ENCODE measurements at regions not wholly inside any gene's neighbourhood (a gene's known extent, or its start where the extent isn't known, plus 50 kb on each side); places are given as distances from the start of the nearest gene placed in this dataset.

DNA sequence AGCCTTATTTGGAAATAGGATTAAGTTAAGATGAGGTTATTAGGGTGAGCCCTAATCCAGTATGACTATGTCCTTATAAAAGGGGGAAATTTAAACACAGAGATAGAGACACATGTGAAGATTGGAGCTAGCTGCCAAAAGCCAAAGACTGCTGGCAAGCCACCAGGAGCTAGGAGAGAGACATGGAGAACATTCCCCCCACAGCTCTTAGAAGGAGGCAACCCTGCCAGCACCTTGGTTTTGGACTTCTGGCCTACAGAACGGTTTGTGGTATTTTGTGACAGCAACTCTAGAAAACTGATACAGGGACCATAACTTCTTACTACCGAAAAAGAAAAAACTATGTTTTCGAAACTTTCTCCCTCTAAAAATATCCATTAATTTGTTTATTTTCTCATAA is 245.3 kb upstream of the RARB start:
- in situ Hi-C loops (cut with MboI; ENCODE audit: low sequenced_read_pairs) (no loop called here), intact Hi-C loops (cut with micrococcal nuclease) (no loop called here), dilution Hi-C loops (cut with HindIII; ENCODE audit: low sequenced_read_pairs, unreplicated experiment) (no loop called here)
- no peak overlapping the region for H2AK9ac ChIP-seq (replicated peaks; ENCODE audit: low read depth, low read length, poor library complexity)
- CTCF ChIA-PET = no interaction called here
- no peak overlapping the region for H3K14ac ChIP-seq (replicated peaks; ENCODE audit: low read depth, low read length)
- no peaks in the 10 kb centered on the region for H3K79me1 ChIP-seq (ENCODE audit: low read depth in 1 of 2, low read length in 2 of 2)
- no peak overlapping the region for H2BK5ac ChIP-seq (ENCODE audit: low read depth, low read length, poor library complexity, severe bottlenecking)
- H2BK15ac ChIP-seq (ENCODE audit: low read depth, low read length) = no peak overlapping the region
- no peak overlapping the region for H2BK120ac ChIP-seq (ENCODE audit: low read depth, low read length)
- POLR2A ChIA-PET (ENCODE audit: unreplicated experiment) = no interaction called here
- no peak overlapping the region for H3K4ac ChIP-seq (ENCODE audit: low read depth, low read length)
- no peak for TF ChIP-seq RFX5 (IDR thresholded peaks at IDR 0.05; ENCODE audit: low read depth, low read length)
- TF ChIP-seq CHD1 (IDR thresholded peaks at IDR 0.05; ENCODE audit: low read depth, low read length) = no peak
- no peak for TF ChIP-seq MAZ (IDR thresholded peaks at IDR 0.05; ENCODE audit: borderline replicate concordance, low read depth, low read length)
- no peak for TF ChIP-seq MAFK (IDR thresholded peaks at IDR 0.05; ENCODE audit: low read depth, low read length)
- TF ChIP-seq POLR2A (IDR thresholded peaks at IDR 0.05; ENCODE audit: low read depth, low read length) = no peak
- TF ChIP-seq, protein P1, sequence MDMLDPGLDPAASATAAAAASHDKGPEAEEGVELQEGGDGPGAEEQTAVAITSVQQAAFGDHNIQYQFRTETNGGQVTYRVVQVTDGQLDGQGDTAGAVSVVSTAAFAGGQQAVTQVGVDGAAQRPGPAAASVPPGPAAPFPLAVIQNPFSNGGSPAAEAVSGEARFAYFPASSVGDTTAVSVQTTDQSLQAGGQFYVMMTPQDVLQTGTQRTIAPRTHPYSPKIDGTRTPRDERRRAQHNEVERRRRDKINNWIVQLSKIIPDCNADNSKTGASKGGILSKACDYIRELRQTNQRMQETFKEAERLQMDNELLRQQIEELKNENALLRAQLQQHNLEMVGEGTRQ (IDR thresholded peaks at IDR 0.05; ENCODE audit: low read depth, low read length) = no peak
- no peak for TF ChIP-seq FOS (IDR thresholded peaks at IDR 0.05; ENCODE audit: low read depth, low read length)
- no peak for TF ChIP-seq RAD21 (IDR thresholded peaks at IDR 0.05; ENCODE audit: low read length)
- no peak for TF ChIP-seq CEBPB (IDR thresholded peaks at IDR 0.05; ENCODE audit: low read depth, low read length)
- TF ChIP-seq SMC3 (IDR thresholded peaks at IDR 0.05; ENCODE audit: low read depth, low read length) = no peak
- TF ChIP-seq MXI1 (IDR thresholded peaks at IDR 0.05; ENCODE audit: borderline replicate concordance, low read depth, low read length) = no peak
- TF ChIP-seq NFE2L2 (IDR thresholded peaks at IDR 0.05; ENCODE audit: low read depth, low read length) = no peak
- TF ChIP-seq, protein P2, sequence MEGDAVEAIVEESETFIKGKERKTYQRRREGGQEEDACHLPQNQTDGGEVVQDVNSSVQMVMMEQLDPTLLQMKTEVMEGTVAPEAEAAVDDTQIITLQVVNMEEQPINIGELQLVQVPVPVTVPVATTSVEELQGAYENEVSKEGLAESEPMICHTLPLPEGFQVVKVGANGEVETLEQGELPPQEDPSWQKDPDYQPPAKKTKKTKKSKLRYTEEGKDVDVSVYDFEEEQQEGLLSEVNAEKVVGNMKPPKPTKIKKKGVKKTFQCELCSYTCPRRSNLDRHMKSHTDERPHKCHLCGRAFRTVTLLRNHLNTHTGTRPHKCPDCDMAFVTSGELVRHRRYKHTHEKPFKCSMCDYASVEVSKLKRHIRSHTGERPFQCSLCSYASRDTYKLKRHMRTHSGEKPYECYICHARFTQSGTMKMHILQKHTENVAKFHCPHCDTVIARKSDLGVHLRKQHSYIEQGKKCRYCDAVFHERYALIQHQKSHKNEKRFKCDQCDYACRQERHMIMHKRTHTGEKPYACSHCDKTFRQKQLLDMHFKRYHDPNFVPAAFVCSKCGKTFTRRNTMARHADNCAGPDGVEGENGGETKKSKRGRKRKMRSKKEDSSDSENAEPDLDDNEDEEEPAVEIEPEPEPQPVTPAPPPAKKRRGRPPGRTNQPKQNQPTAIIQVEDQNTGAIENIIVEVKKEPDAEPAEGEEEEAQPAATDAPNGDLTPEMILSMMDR (conservative IDR thresholded peaks at IDR 0.05; ENCODE audit: low read depth, low read length) = no peak
- no peak for TF ChIP-seq BHLHE40 (IDR thresholded peaks at IDR 0.05; ENCODE audit: low read depth, low read length)
- no peak for TF ChIP-seq RCOR1 (IDR thresholded peaks at IDR 0.05; ENCODE audit: insufficient replicate concordance, low read length)
- TF ChIP-seq, protein P3, sequence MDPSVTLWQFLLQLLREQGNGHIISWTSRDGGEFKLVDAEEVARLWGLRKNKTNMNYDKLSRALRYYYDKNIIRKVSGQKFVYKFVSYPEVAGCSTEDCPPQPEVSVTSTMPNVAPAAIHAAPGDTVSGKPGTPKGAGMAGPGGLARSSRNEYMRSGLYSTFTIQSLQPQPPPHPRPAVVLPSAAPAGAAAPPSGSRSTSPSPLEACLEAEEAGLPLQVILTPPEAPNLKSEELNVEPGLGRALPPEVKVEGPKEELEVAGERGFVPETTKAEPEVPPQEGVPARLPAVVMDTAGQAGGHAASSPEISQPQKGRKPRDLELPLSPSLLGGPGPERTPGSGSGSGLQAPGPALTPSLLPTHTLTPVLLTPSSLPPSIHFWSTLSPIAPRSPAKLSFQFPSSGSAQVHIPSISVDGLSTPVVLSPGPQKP (IDR thresholded peaks at IDR 0.05; ENCODE audit: borderline replicate concordance, low read depth, low read length) = no peak
- no peak overlapping the region for H3K4me3 ChIP-seq (ENCODE audit: insufficient read depth, low read depth, low read length)
- no peak overlapping the region for H4K8ac ChIP-seq (ENCODE audit: low read depth in 2 of 2, low read length in 2 of 2)
- no peak overlapping the region for H3K23ac ChIP-seq (ENCODE audit: low read depth, low read length)
- H3K4me2 ChIP-seq (ENCODE audit: low read depth, low read length) = no peak overlapping the region
- no peaks in the 10 kb centered on the region for H3K9me1 ChIP-seq (ENCODE audit: insufficient read depth, low read length)
- BruUV-seq (replicated peaks) = no TSS peak
- no peak overlapping the region for H2BK20ac ChIP-seq (ENCODE audit: low read depth, low read length)
- H3K4me1 ChIP-seq (ENCODE audit: control insufficient read depth, insufficient read depth, low read length) = no peaks in the 10 kb centered on the region
- H3K9me3 ChIP-seq (ENCODE audit: control insufficient read depth, insufficient read depth, low read length) = no peaks in the 10 kb centered on the region; the same call in 1 of the 2 replicates
- H3K27me3 ChIP-seq (ENCODE audit: control insufficient read depth, insufficient read depth, low read length) = no peaks in the 10 kb centered on the region
- no peak overlapping the region for H3K56ac ChIP-seq (ENCODE audit: extremely low read depth, insufficient read depth, low read length)
- WGBS, 2 experiments (ENCODE audit: extremely low coverage in 2 of 2, insufficient read length in 1 of 2) = no CpG with 5 or more reads among the region's 3 CpGs
- H4K20me1 ChIP-seq (ENCODE audit: insufficient read depth, low read length) = no peaks in the 10 kb centered on the region
- no peak overlapping the region for H3K9ac ChIP-seq (ENCODE audit: low read depth, low read length)
- no peak for DNase-seq
- no peak overlapping the region for H4K5ac ChIP-seq (ENCODE audit: low read depth, low read length)
- H3K18ac ChIP-seq (ENCODE audit: low read depth, low read length) = no peak overlapping the region
- ATAC-seq (ENCODE audit: low read depth) = no peak
- H3K36me3 ChIP-seq (ENCODE audit: control insufficient read depth, insufficient read depth, low read length) = no peaks in the 10 kb centered on the region
- no peak overlapping the region for H3K27ac ChIP-seq (ENCODE audit: insufficient read depth, low read length)
- no peak overlapping the region for H2AK5ac ChIP-seq (ENCODE audit: low read depth, low read length)
- H4K91ac ChIP-seq (ENCODE audit: insufficient read depth, low read depth, low read length) = no peak overlapping the region
- no peak overlapping the region for H2AFZ ChIP-seq (replicated peaks; ENCODE audit: low read length, poor library complexity)
